ENCODE measurements at regions not wholly inside any gene's neighbourhood (a gene's known extent, or its start where the extent isn't known, plus 50 kb on each side); places are given as distances from the start of the nearest gene placed in this dataset.

GRCh38 chr15:29631076-29632070 lies 190.9 kb downstream of the TJP1 start:
- H2AFZ ChIP-seq (ENCODE audit: low read depth, low read length) = no peak overlapping the region
- H3K4me3 ChIP-seq (ENCODE audit: low read depth in 1 of 2, low read length in 2 of 2) = no peak overlapping the region
- no peaks in the 10 kb centered on the region for H3K79me2 ChIP-seq (ENCODE audit: insufficient read depth, low read length)
- no peak for DNase-seq
- H3K4me1 ChIP-seq (ENCODE audit: insufficient read depth, low read length) = no peaks in the 10 kb centered on the region
- no peak overlapping the region for H3K4me2 ChIP-seq (ENCODE audit: insufficient read depth, low read length)
- H3K27me3 ChIP-seq (ENCODE audit: insufficient read depth, low read length, poor library complexity) = no peaks in the 10 kb centered on the region
- no peaks in the 10 kb centered on the region for H4K20me1 ChIP-seq (ENCODE audit: insufficient read depth, low read length)
- no peak overlapping the region for H3K9ac ChIP-seq (ENCODE audit: low read depth, low read length)
- no peak for ATAC-seq (ENCODE audit: insufficient read depth, low read depth)
- H3K27ac ChIP-seq (ENCODE audit: low read length) = no peak overlapping the region
- no peaks in the 10 kb centered on the region for H3K9me3 ChIP-seq (ENCODE audit: insufficient read depth, low read length, severe bottlenecking)
- no peak for TF ChIP-seq CTCF (IDR thresholded peaks at IDR 0.05; ENCODE audit: borderline replicate concordance, extremely low read depth, low read length, poor library complexity, severe bottlenecking)
- no peak for TF ChIP-seq EZH2 (IDR thresholded peaks at IDR 0.05; ENCODE audit: borderline replicate concordance, low read depth, low read length, severe bottlenecking)
- no peaks in the 10 kb centered on the region for H3K36me3 ChIP-seq (ENCODE audit: insufficient read depth, low read length)

DNA sequence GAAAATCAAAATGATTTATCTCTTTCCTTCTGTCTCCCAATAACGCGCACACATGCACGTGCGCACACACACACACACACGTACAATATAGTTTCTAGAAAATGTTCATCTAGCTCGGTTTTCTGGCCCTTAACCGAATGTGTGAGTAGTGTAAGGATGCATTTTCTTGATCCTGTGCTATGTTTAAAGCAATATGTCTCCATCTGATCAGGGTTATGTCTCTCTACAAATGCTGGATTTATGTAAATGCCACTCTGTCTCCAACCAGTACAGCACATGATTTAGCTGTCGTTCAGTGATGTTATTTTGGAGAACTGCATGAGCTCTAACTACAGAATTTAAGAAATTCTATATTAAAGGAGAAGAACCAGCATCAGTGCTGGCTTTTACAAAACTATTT lies 198.0 kb downstream of the TJP1 start:
- Histone ChIP-seq H3K27ac (ENCODE audit: low read length) (no peak overlapping the region), H3K27me3 (ENCODE audit: insufficient read depth, low read length, poor library complexity) (no peaks in the 10 kb centered on the region)

GRCh38 chr15:29623116-29623639 lies 199.1 kb downstream of the TJP1 start:
- TF ChIP-seq CTCF (IDR thresholded peaks at IDR 0.05; ENCODE audit: borderline replicate concordance, extremely low read depth, low read length, poor library complexity, severe bottlenecking) (no peak), EZH2 (IDR thresholded peaks at IDR 0.05; ENCODE audit: borderline replicate concordance, low read depth, low read length, severe bottlenecking) (no peak)
- Histone ChIP-seq H3K9me3 (ENCODE audit: insufficient read depth, low read length, severe bottlenecking) (no peaks in the 10 kb centered on the region), H4K20me1 (ENCODE audit: insufficient read depth, low read length) (no peaks in the 10 kb centered on the region), H3K27me3 (ENCODE audit: insufficient read depth, low read length, poor library complexity) (no peaks in the 10 kb centered on the region), H3K79me2 (ENCODE audit: insufficient read depth, low read length) (no peaks in the 10 kb centered on the region), H3K36me3 (ENCODE audit: insufficient read depth, low read length) (no peaks in the 10 kb centered on the region), H3K27ac (ENCODE audit: low read length) (no peak overlapping the region), H3K4me3 (ENCODE audit: low read depth in 1 of 2, low read length in 2 of 2) (no peak overlapping the region), H3K9ac (ENCODE audit: low read depth, low read length) (no peak overlapping the region), H2AFZ (ENCODE audit: low read depth, low read length) (no peak overlapping the region), H3K4me1 (ENCODE audit: insufficient read depth, low read length) (no peaks in the 10 kb centered on the region), H3K4me2 (ENCODE audit: insufficient read depth, low read length) (no peak overlapping the region)
- no peak for DNase-seq
- ATAC-seq (ENCODE audit: insufficient read depth, low read depth) = no peak

More for the DNA sequence above, 198.0 kb downstream of the TJP1 start:
- H3K79me2 ChIP-seq (ENCODE audit: insufficient read depth, low read length) = no peaks in the 10 kb centered on the region
- no peaks in the 10 kb centered on the region for H3K9me3 ChIP-seq (ENCODE audit: insufficient read depth, low read length, severe bottlenecking)
- no peaks in the 10 kb centered on the region for H3K4me1 ChIP-seq (ENCODE audit: insufficient read depth, low read length)
- no peak overlapping the region for H2AFZ ChIP-seq (ENCODE audit: low read depth, low read length)
- DNase-seq = no peak
- no peak overlapping the region for H3K9ac ChIP-seq (ENCODE audit: low read depth, low read length)
- H3K36me3 ChIP-seq (ENCODE audit: insufficient read depth, low read length) = no peaks in the 10 kb centered on the region
- no peaks in the 10 kb centered on the region for H4K20me1 ChIP-seq (ENCODE audit: insufficient read depth, low read length)
- ATAC-seq (ENCODE audit: insufficient read depth, low read depth) = no peak
- H3K4me3 ChIP-seq (ENCODE audit: low read depth in 1 of 2, low read length in 2 of 2) = no peak overlapping the region
- no peak overlapping the region for H3K4me2 ChIP-seq (ENCODE audit: insufficient read depth, low read length)
- TF ChIP-seq EZH2 (IDR thresholded peaks at IDR 0.05; ENCODE audit: borderline replicate concordance, low read depth, low read length, severe bottlenecking) (no peak), CTCF (IDR thresholded peaks at IDR 0.05; ENCODE audit: borderline replicate concordance, extremely low read depth, low read length, poor library complexity, severe bottlenecking) (no peak)
